K562 (cell line): ENCODE measurements at regions not wholly inside any gene's neighbourhood (a gene's known extent, or its start where the extent isn't known, plus 50 kb on each side); places are given as distances from the start of the nearest gene placed in this dataset.

ENCODE experiments used
- HMGN3 ChIP-seq: IDR thresholded peaks from 2 replicates; pipeline ENCODE4 v1.6.1; 2011; ENCODE audit warnings: borderline replicate concordance, low read depth, mild to moderate bottlenecking, mixed read lengths, low read length; ENCODE audit not compliant: insufficient read length; ENCODE audit errors: extremely low read depth
- HOXB6 ChIP-seq: fragments of 250-450 bp; sonication (Bioruptor Pico); IDR thresholded peaks from 2 replicates; pipeline ENCODE4 v1.5.1; 2022; ENCODE audit warnings: mild to moderate bottlenecking, borderline replicate concordance
- KDM4B ChIP-seq, 2 experiments: fragments of 450-650 bp in 1 of 2; sonication (generic) in 1 of 2; IDR thresholded peaks; 2 replicates each; pipeline ENCODE4 v1.6.1; 2016 to 2017; ENCODE audit warnings: borderline replicate concordance in 2 of 2, antibody characterized with exemption in 1 of 2, low read depth in 1 of 2, mild to moderate bottlenecking in 1 of 2
- ZFP1 ChIP-seq: fragments of 450-650 bp; formaldehyde crosslinking; IDR thresholded peaks from 2 replicates; pipeline ENCODE4 v1.4.0; 2020; ENCODE audit warnings: mild to moderate bottlenecking, mixed read lengths
- TF ChIP-seq, protein P1 (sequence below): sonication (generic); formaldehyde crosslinking; IDR thresholded peaks from 2 replicates; pipeline ENCODE4 v1.8.1; 2023; ENCODE audit warnings: mild to moderate bottlenecking, missing genetic modification reagents, moderate library complexity
- TF ChIP-seq, protein P2 (sequence below): sonication (generic); formaldehyde crosslinking; IDR thresholded peaks from 2 replicates; pipeline ENCODE4 v1.8.1; 2023; ENCODE audit warnings: missing genetic modification reagents, mild to moderate bottlenecking, borderline replicate concordance

DNA sequence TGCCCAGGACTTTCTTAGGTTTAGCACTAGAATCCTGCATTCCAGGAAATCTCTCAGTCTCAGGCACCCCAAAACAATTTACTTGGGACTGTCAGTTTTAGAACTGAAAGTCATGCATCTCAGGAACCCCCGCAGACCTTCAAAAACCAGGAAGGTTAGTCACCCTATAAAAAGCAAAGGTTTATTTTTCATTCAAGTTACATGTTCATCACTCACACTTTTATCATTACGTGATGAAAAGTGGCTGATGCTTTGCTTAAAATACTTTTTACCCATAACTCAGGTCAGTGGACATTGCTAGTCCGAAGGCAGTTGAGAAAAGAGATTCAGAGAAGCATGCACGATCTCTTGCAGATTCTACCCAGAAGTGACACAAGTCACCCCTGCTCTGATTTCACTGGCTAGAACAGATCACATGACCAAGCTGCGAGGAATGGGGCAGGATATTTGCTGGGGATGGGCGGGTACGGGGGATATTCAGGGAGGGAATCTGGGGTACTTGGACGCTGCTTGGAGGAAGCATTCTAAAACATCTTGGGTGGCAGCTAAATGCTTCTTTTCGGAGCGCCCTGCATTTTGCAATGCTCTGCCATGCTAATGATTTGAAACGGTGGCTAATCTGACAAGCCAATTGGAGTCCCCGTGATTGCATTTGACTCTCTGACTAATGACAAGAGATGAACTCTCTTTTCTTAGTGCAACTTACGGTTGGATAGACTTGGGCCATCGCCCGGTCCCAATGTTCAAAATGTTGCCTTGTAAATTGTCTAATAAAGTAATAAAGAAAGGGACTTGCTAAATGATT is 110.2 kb downstream of the MIAT start (continued):
- TF ChIP-seq KDM4B (IDR thresholded peaks at IDR 0.05; ENCODE audit: borderline replicate concordance in 2 of 2, low read depth in 1 of 2): no peak
- TF ChIP-seq HMGN3: no peak
- TF ChIP-seq, protein P1, sequence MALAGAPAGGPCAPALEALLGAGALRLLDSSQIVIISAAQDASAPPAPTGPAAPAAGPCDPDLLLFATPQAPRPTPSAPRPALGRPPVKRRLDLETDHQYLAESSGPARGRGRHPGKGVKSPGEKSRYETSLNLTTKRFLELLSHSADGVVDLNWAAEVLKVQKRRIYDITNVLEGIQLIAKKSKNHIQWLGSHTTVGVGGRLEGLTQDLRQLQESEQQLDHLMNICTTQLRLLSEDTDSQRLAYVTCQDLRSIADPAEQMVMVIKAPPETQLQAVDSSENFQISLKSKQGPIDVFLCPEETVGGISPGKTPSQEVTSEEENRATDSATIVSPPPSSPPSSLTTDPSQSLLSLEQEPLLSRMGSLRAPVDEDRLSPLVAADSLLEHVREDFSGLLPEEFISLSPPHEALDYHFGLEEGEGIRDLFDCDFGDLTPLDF (CRISPR knock-in tag): no peak
- TF ChIP-seq, protein P2, sequence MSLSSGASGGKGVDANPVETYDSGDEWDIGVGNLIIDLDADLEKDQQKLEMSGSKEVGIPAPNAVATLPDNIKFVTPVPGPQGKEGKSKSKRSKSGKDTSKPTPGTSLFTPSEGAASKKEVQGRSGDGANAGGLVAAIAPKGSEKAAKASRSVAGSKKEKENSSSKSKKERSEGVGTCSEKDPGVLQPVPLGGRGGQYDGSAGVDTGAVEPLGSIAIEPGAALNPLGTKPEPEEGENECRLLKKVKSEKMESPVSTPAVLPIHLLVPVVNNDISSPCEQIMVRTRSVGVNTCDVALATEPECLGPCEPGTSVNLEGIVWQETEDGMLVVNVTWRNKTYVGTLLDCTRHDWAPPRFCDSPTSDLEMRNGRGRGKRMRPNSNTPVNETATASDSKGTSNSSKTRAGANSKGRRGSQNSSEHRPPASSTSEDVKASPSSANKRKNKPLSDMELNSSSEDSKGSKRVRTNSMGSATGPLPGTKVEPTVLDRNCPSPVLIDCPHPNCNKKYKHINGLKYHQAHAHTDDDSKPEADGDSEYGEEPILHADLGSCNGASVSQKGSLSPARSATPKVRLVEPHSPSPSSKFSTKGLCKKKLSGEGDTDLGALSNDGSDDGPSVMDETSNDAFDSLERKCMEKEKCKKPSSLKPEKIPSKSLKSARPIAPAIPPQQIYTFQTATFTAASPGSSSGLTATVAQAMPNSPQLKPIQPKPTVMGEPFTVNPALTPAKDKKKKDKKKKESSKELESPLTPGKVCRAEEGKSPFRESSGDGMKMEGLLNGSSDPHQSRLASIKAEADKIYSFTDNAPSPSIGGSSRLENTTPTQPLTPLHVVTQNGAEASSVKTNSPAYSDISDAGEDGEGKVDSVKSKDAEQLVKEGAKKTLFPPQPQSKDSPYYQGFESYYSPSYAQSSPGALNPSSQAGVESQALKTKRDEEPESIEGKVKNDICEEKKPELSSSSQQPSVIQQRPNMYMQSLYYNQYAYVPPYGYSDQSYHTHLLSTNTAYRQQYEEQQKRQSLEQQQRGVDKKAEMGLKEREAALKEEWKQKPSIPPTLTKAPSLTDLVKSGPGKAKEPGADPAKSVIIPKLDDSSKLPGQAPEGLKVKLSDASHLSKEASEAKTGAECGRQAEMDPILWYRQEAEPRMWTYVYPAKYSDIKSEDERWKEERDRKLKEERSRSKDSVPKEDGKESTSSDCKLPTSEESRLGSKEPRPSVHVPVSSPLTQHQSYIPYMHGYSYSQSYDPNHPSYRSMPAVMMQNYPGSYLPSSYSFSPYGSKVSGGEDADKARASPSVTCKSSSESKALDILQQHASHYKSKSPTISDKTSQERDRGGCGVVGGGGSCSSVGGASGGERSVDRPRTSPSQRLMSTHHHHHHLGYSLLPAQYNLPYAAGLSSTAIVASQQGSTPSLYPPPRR (CRISPR knock-in tag): no peak
- TF ChIP-seq ZFP1: no peak
- no peak for TF ChIP-seq HOXB6 (CRISPR knock-in tag)
